Skeletal muscle satellite cell (primary cell): ENCODE measurements at regions not wholly inside any gene's neighbourhood (a gene's known extent, or its start where the extent isn't known, plus 50 kb on each side); places are given as distances from the start of the nearest gene placed in this dataset.

Experiments used
- H3K27me3 ChIP-seq: 2 replicates; pipeline ENCODE4 v1.7.0; 2013; ENCODE audit warnings: low read length; ENCODE audit not compliant: control insufficient read depth, insufficient read depth
- H3K36me3 ChIP-seq: 2 replicates; pipeline ENCODE4 v1.7.0; 2013; ENCODE audit warnings: mild to moderate bottlenecking, control low read depth, low read length; ENCODE audit not compliant: insufficient read depth
- H3K4me1 ChIP-seq: 2 replicates; pipeline ENCODE4 v1.7.0; 2013; ENCODE audit warnings: low read length; ENCODE audit not compliant: control insufficient read depth, insufficient read depth
- H3K4me2 ChIP-seq: 2 replicates; pipeline ENCODE4 v1.7.0; 2013; ENCODE audit warnings: mild to moderate bottlenecking, low read length
- H3K4me3 ChIP-seq: 2 replicates; pipeline ENCODE4 v1.7.0; 2013; ENCODE audit warnings: low read length
- H3K9ac ChIP-seq: 2 replicates; pipeline ENCODE4 v1.7.0; 2013; ENCODE audit warnings: mild to moderate bottlenecking, low read depth, low read length, moderate library complexity
- H3K9me3 ChIP-seq: replicated peaks from 2 replicates; pipeline ENCODE4 v1.7.0; 2013; ENCODE audit warnings: mild to moderate bottlenecking, control low read depth, low read length

GRCh38 chr10:33047655-33048054, 89.6 kb upstream of the ITGB1 start:
- peaks cover 4% of the 10 kb centered on the region for H3K4me1 ChIP-seq
- H3K4me2 ChIP-seq: no peak overlapping the region
- H3K4me3 ChIP-seq: no peak overlapping the region
- no peak overlapping the region for H3K9ac ChIP-seq
- H3K9me3 ChIP-seq: no peaks in the 10 kb centered on the region
- H3K27me3 ChIP-seq: no peaks in the 10 kb centered on the region
- H3K36me3 ChIP-seq: no peaks in the 10 kb centered on the region

GRCh38 chr10:33046792-33047191, 88.8 kb upstream of the ITGB1 start:
- no peaks in the 10 kb centered on the region for H3K9me3 ChIP-seq
- H3K4me2 ChIP-seq: no peak overlapping the region
- no peaks in the 10 kb centered on the region for H3K36me3 ChIP-seq
- no peaks in the 10 kb centered on the region for H3K27me3 ChIP-seq
- H3K9ac ChIP-seq: no peak overlapping the region
- no peaks in the 10 kb centered on the region for H3K4me1 ChIP-seq
- H3K4me3 ChIP-seq: no peak overlapping the region

GRCh38 chr10:33045421-33045820, 87.4 kb upstream of the ITGB1 start:
- no peak overlapping the region for H3K4me3 ChIP-seq

GRCh38 chr10:33042565-33042964, 84.5 kb upstream of the ITGB1 start:
- no peak overlapping the region for H3K4me3 ChIP-seq
- H3K9me3 ChIP-seq: no peaks in the 10 kb centered on the region
- no peak overlapping the region for H3K9ac ChIP-seq
- H3K27me3 ChIP-seq: no peaks in the 10 kb centered on the region
- H3K4me1 ChIP-seq: no peaks in the 10 kb centered on the region
- H3K36me3 ChIP-seq: no peaks in the 10 kb centered on the region
- no peak overlapping the region for H3K4me2 ChIP-seq

More at GRCh38 chr10:33045421-33045820, 87.4 kb upstream of the ITGB1 start:
- no peaks in the 10 kb centered on the region for H3K4me1 ChIP-seq
- no peak overlapping the region for H3K9ac ChIP-seq
- H3K27me3 ChIP-seq: no peaks in the 10 kb centered on the region
- no peak overlapping the region for H3K4me2 ChIP-seq
- no peaks in the 10 kb centered on the region for H3K9me3 ChIP-seq
- no peaks in the 10 kb centered on the region for H3K36me3 ChIP-seq

GRCh38 chr10:33041783-33042437, 83.9 kb upstream of the ITGB1 start:
- Histone ChIP-seq H3K36me3 (no peaks in the 10 kb centered on the region), H3K27me3 (no peaks in the 10 kb centered on the region), H3K4me1 (no peaks in the 10 kb centered on the region), H3K4me3 (no peak overlapping the region), H3K9ac (no peak overlapping the region), H3K4me2 (no peak overlapping the region), H3K9me3 (no peaks in the 10 kb centered on the region)

- Histone ChIP-seq H3K4me2 (no peak overlapping the region), H3K36me3 (no peaks in the 10 kb centered on the region), H3K4me1 (no peaks in the 10 kb centered on the region), H3K4me3 (no peak overlapping the region), H3K27me3 (no peaks in the 10 kb centered on the region), H3K9ac (no peak overlapping the region), H3K9me3 (no peaks in the 10 kb centered on the region)
Observed at GRCh38 chr10:33040436-33040835, 82.4 kb upstream of the ITGB1 start.

- Histone ChIP-seq H3K27me3 (no peaks in the 10 kb centered on the region), H3K4me3 (no peak overlapping the region), H3K9ac (no peak overlapping the region), H3K4me1 (no peaks in the 10 kb centered on the region), H3K36me3 (no peaks in the 10 kb centered on the region), H3K9me3 (no peaks in the 10 kb centered on the region), H3K4me2 (no peak overlapping the region)
Observed at GRCh38 chr10:33039181-33039580, 81.2 kb upstream of the ITGB1 start.

GRCh38 chr10:33038672-33039071, 80.6 kb upstream of the ITGB1 start:
- Histone ChIP-seq H3K9ac (no peak overlapping the region), H3K4me2 (no peak overlapping the region), H3K4me3 (no peak overlapping the region), H3K4me1 (no peaks in the 10 kb centered on the region), H3K9me3 (no peaks in the 10 kb centered on the region), H3K36me3 (no peaks in the 10 kb centered on the region), H3K27me3 (no peaks in the 10 kb centered on the region)

- H3K36me3 ChIP-seq: no peaks in the 10 kb centered on the region
- H3K9ac ChIP-seq: no peak overlapping the region
- H3K4me2 ChIP-seq: no peak overlapping the region
- H3K4me3 ChIP-seq: no peak overlapping the region
- H3K27me3 ChIP-seq: no peaks in the 10 kb centered on the region
- no peaks in the 10 kb centered on the region for H3K9me3 ChIP-seq
- peaks cover 7% of the 10 kb centered on the region for H3K4me1 ChIP-seq
Observed at GRCh38 chr10:33037726-33038125, 79.7 kb upstream of the ITGB1 start.

- Histone ChIP-seq H3K27me3 (no peaks in the 10 kb centered on the region), H3K9ac (no peak overlapping the region), H3K4me3 (no peak overlapping the region), H3K4me1 (peaks cover 17% of the 10 kb centered on the region), H3K4me2 (no peak overlapping the region), H3K9me3 (no peaks in the 10 kb centered on the region), H3K36me3 (no peaks in the 10 kb centered on the region)
Observed at GRCh38 chr10:33036670-33037069, 78.6 kb upstream of the ITGB1 start.

- no peaks in the 10 kb centered on the region for H3K27me3 ChIP-seq
- H3K9me3 ChIP-seq: no peaks in the 10 kb centered on the region
- H3K36me3 ChIP-seq: no peaks in the 10 kb centered on the region
Observed at GRCh38 chr10:33035411-33035810, 77.4 kb upstream of the ITGB1 start.

GRCh38 chr10:33034931-33035330, 76.9 kb upstream of the ITGB1 start:
- H3K27me3 ChIP-seq: no peaks in the 10 kb centered on the region
- no peaks in the 10 kb centered on the region for H3K36me3 ChIP-seq
- H3K4me1 ChIP-seq: peaks cover 17% of the 10 kb centered on the region
- H3K9me3 ChIP-seq: no peaks in the 10 kb centered on the region
- no peak overlapping the region for H3K4me3 ChIP-seq
- H3K4me2 ChIP-seq: no peak overlapping the region
- H3K9ac ChIP-seq: no peak overlapping the region

More at GRCh38 chr10:33035411-33035810, 77.4 kb upstream of the ITGB1 start:
- H3K4me2 ChIP-seq: no peak overlapping the region
- H3K4me1 ChIP-seq: peaks cover 17% of the 10 kb centered on the region
- H3K4me3 ChIP-seq: no peak overlapping the region
- H3K9ac ChIP-seq: no peak overlapping the region
